ENCODE measurements at regions not wholly inside any gene's neighbourhood (a gene's known extent, or its start where the extent isn't known, plus 50 kb on each side); places are given as distances from the start of the nearest gene placed in this dataset.
"Not testable (repeated sequence)": the region's sequence is repeated elsewhere in the genome, so short reads cannot be mapped to it uniquely, and the experiment has no call there.

- Mint-ChIP-seq H3K27ac (ENCODE audit: unreplicated experiment) (no peak overlapping the region), H3K36me3 (ENCODE audit: low read depth, unreplicated experiment) (no peaks in the 10 kb centered on the region), H3K9me3 (ENCODE audit: unreplicated experiment) (peaks cover 4% of the 10 kb centered on the region), H3K4me1 (ENCODE audit: low read depth, unreplicated experiment) (no peaks in the 10 kb centered on the region), H3K27me3 (ENCODE audit: low read depth, unreplicated experiment) (no peaks in the 10 kb centered on the region), H3K4me3 (ENCODE audit: unreplicated experiment) (no peak overlapping the region)
- H3K4me1 ChIP-seq (ENCODE audit: insufficient read depth, low read length) = no peaks in the 10 kb centered on the region
- H3K36me3 ChIP-seq (ENCODE audit: insufficient read depth, low read length) = no peaks in the 10 kb centered on the region
- H3K9me3 ChIP-seq (ENCODE audit: insufficient read depth, low read depth, low read length) = peaks cover 5% of the 10 kb centered on the region
- H3K4me3 ChIP-seq (ENCODE audit: insufficient read depth, low read depth, low read length) = no peak overlapping the region
- no peaks in the 10 kb centered on the region for H3K79me2 ChIP-seq (ENCODE audit: insufficient read depth, low read length)
- no peak overlapping the region for H2AFZ ChIP-seq (ENCODE audit: low read depth, low read length)
- H3K4me2 ChIP-seq (ENCODE audit: low read length) = no peak overlapping the region
- no peak overlapping the region for H3K27ac ChIP-seq (ENCODE audit: low read depth, low read length)
- H4K20me1 ChIP-seq (ENCODE audit: insufficient read depth, low read length) = no peaks in the 10 kb centered on the region
- TF ChIP-seq EZH2 (IDR thresholded peaks at IDR 0.05; ENCODE audit: insufficient read depth, low read length) = no peak
- TF ChIP-seq, protein P1, sequence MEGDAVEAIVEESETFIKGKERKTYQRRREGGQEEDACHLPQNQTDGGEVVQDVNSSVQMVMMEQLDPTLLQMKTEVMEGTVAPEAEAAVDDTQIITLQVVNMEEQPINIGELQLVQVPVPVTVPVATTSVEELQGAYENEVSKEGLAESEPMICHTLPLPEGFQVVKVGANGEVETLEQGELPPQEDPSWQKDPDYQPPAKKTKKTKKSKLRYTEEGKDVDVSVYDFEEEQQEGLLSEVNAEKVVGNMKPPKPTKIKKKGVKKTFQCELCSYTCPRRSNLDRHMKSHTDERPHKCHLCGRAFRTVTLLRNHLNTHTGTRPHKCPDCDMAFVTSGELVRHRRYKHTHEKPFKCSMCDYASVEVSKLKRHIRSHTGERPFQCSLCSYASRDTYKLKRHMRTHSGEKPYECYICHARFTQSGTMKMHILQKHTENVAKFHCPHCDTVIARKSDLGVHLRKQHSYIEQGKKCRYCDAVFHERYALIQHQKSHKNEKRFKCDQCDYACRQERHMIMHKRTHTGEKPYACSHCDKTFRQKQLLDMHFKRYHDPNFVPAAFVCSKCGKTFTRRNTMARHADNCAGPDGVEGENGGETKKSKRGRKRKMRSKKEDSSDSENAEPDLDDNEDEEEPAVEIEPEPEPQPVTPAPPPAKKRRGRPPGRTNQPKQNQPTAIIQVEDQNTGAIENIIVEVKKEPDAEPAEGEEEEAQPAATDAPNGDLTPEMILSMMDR (IDR thresholded peaks at IDR 0.05; ENCODE audit: insufficient read depth, low read depth, low read length) = no peak
- H3K9ac ChIP-seq (ENCODE audit: low read length) = no peak overlapping the region
- H3K27me3 ChIP-seq (ENCODE audit: insufficient read depth, low read length) = no peaks in the 10 kb centered on the region
- DNase-seq (ENCODE audit: low read depth) (no peak), FAIRE-seq (no peak)
Observed at GRCh38 chr2:35962585-35963146, 392.9 kb upstream of the CRIM1 start.

- DNase-seq (ENCODE audit: low read depth) (no peak), FAIRE-seq (no peak)
- no peaks in the 10 kb centered on the region for H3K36me3 ChIP-seq (ENCODE audit: insufficient read depth, low read length)
- no peaks in the 10 kb centered on the region for H4K20me1 ChIP-seq (ENCODE audit: insufficient read depth, low read length)
- Mint-ChIP-seq H3K4me3 (ENCODE audit: unreplicated experiment) (no peak overlapping the region), H3K27me3 (ENCODE audit: low read depth, unreplicated experiment) (no peaks in the 10 kb centered on the region), H3K36me3 (ENCODE audit: low read depth, unreplicated experiment) (no peaks in the 10 kb centered on the region), H3K4me1 (ENCODE audit: low read depth, unreplicated experiment) (no peaks in the 10 kb centered on the region), H3K27ac (ENCODE audit: unreplicated experiment) (no peak overlapping the region), H3K9me3 (ENCODE audit: unreplicated experiment) (peaks cover 4% of the 10 kb centered on the region)
- no peak overlapping the region for H3K9ac ChIP-seq (ENCODE audit: low read length)
- no peak for TF ChIP-seq EZH2 (IDR thresholded peaks at IDR 0.05; ENCODE audit: insufficient read depth, low read length)
- TF ChIP-seq, protein P1 (IDR thresholded peaks at IDR 0.05; ENCODE audit: insufficient read depth, low read depth, low read length) = no peak
- no peaks in the 10 kb centered on the region for H3K4me1 ChIP-seq (ENCODE audit: insufficient read depth, low read length)
- H3K4me3 ChIP-seq (ENCODE audit: insufficient read depth, low read depth, low read length) = no peak overlapping the region
- no peaks in the 10 kb centered on the region for H3K79me2 ChIP-seq (ENCODE audit: insufficient read depth, low read length)
- peaks cover 5% of the 10 kb centered on the region for H3K9me3 ChIP-seq (ENCODE audit: insufficient read depth, low read depth, low read length)
- H2AFZ ChIP-seq (ENCODE audit: low read depth, low read length) = no peak overlapping the region
- H3K4me2 ChIP-seq (ENCODE audit: low read length) = no peak overlapping the region
- no peak overlapping the region for H3K27ac ChIP-seq (ENCODE audit: low read depth, low read length)
- H3K27me3 ChIP-seq (ENCODE audit: insufficient read depth, low read length) = no peaks in the 10 kb centered on the region
Observed at GRCh38 chr2:35960596-35960995, 395.0 kb upstream of the CRIM1 start.

DNA sequence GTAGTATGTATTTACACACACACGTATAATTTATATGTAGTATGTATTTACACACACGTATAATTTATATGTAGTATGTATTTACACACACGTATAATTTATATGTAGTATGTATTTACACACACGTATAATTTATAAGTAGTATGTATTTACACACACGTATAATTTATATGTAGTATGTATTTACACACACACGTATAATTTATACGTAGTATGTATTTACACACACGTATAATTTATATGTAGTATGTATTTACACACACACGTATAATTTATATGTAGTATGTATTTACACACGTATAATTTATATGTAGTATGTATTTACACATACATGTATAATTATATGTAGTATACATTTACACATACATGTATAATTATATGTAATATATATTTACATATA lies 398.5 kb upstream of the CRIM1 start:
- not testable (repeated sequence) for DNase-seq (ENCODE audit: low read depth); FAIRE-seq

More for the DNA sequence above, 398.5 kb upstream of the CRIM1 start:
- not testable (repeated sequence) for H3K9ac ChIP-seq (ENCODE audit: low read length); H3K9me3 Mint-ChIP-seq (ENCODE audit: unreplicated experiment); H2AFZ ChIP-seq (ENCODE audit: low read depth, low read length); H3K4me1 ChIP-seq (ENCODE audit: insufficient read depth, low read length); H3K4me2 ChIP-seq (ENCODE audit: low read length); H3K4me3 ChIP-seq (ENCODE audit: insufficient read depth, low read depth, low read length); H3K36me3 Mint-ChIP-seq (ENCODE audit: low read depth, unreplicated experiment); H3K9me3 ChIP-seq (ENCODE audit: insufficient read depth, low read depth, low read length); H3K27me3 Mint-ChIP-seq (ENCODE audit: low read depth, unreplicated experiment); H3K4me1 Mint-ChIP-seq (ENCODE audit: low read depth, unreplicated experiment); H3K27ac ChIP-seq (ENCODE audit: low read depth, low read length); H3K4me3 Mint-ChIP-seq (ENCODE audit: unreplicated experiment); H4K20me1 ChIP-seq (ENCODE audit: insufficient read depth, low read length); H3K27ac Mint-ChIP-seq (ENCODE audit: unreplicated experiment); H3K27me3 ChIP-seq (ENCODE audit: insufficient read depth, low read length); H3K79me2 ChIP-seq (ENCODE audit: insufficient read depth, low read length); H3K36me3 ChIP-seq (ENCODE audit: insufficient read depth, low read length)
